Activated T-helper 2 cell treated with anti-CD3 and anti-CD28 coated beads, Interferon-gamma antibody, Interleukin-2, Interleukin-4, amounts not matched to agents 10 μg/mL and 5 μg/mL and 100 μg/mL, durations not matched to agents 14 hours and 24 hours and 36 hours (primary cell): ENCODE measurements at regions not wholly inside any gene's neighbourhood (a gene's known extent, or its start where the extent isn't known, plus 50 kb on each side); places are given as distances from the start of the nearest gene placed in this dataset.
"Not testable (repeated sequence)": the region's sequence is repeated elsewhere in the genome, so short reads cannot be mapped to it uniquely, and the experiment has no call there.

Experiments
- DNase-seq: peaks from one replicate; pipeline ENCODE4 v3.0.0; 2021; ENCODE audit warnings: low spot score
- H3K27ac Mint-ChIP-seq: one replicate; pipeline ENCODE4 v1.8.0; 2021; ENCODE audit warnings: mixed read lengths
- H3K27me3 Mint-ChIP-seq: one replicate; pipeline ENCODE4 v1.8.0; 2021; ENCODE audit warnings: low read depth, mixed read lengths
- H3K36me3 Mint-ChIP-seq: one replicate; pipeline ENCODE4 v1.8.0; 2021; ENCODE audit warnings: low read depth, mixed read lengths
- H3K4me1 Mint-ChIP-seq: one replicate; pipeline ENCODE4 v1.8.0; 2021; ENCODE audit warnings: low read depth, mixed read lengths
- H3K4me3 Mint-ChIP-seq: one replicate; pipeline ENCODE4 v1.8.0; 2021; ENCODE audit warnings: low read depth, mild to moderate bottlenecking, moderate library complexity, mixed read lengths
- H3K9me3 Mint-ChIP-seq: one replicate; pipeline ENCODE4 v1.8.0; 2021; ENCODE audit warnings: mixed read lengths
- intact Hi-C: fragments of 100-400 bp; cut with micrococcal nuclease; formaldehyde crosslinking; loops from one replicate; pipeline ENCODE4 v1.15.1; 2023

- H3K4me1 Mint-ChIP-seq, result no peaks in the 10 kb centered on the region
Measured at GRCh38 chr5:45772402-45772801, 76.2 kb upstream of the HCN1 start.

GRCh38 chr5:45765561-45765960 lies 69.4 kb upstream of the HCN1 start:
- Mint-ChIP-seq H3K27me3 (no peaks in the 10 kb centered on the region), H3K9me3 (peaks cover 65% of the 10 kb centered on the region), H3K4me3 (no peak overlapping the region), H3K27ac (no peak overlapping the region), H3K4me1 (no peaks in the 10 kb centered on the region), H3K36me3 (no peaks in the 10 kb centered on the region)
- intact Hi-C loops, result no loop called here
- no peak for DNase-seq

More at GRCh38 chr5:45772402-45772801, 76.2 kb upstream of the HCN1 start:
- intact Hi-C loops, result no loop called here
- Mint-ChIP-seq H3K27ac (no peak overlapping the region), H3K4me3 (no peak overlapping the region), H3K36me3 (no peaks in the 10 kb centered on the region), H3K27me3 (no peaks in the 10 kb centered on the region), H3K9me3 (peaks cover 43% of the 10 kb centered on the region)
- no peak for DNase-seq

GRCh38 chr5:45750574-45750973 lies 54.4 kb upstream of the HCN1 start:
- no peaks in the 10 kb centered on the region for H3K4me1 Mint-ChIP-seq
- no peak overlapping the region for H3K27ac Mint-ChIP-seq
- no peak overlapping the region for H3K4me3 Mint-ChIP-seq
- H3K27me3 Mint-ChIP-seq, result no peaks in the 10 kb centered on the region
- no peaks in the 10 kb centered on the region for H3K36me3 Mint-ChIP-seq
- H3K9me3 Mint-ChIP-seq, result peaks cover 70% of the 10 kb centered on the region
- intact Hi-C loops, result no loop called here
- no peak for DNase-seq

GRCh38 chr5:45748511-45748910 lies 52.3 kb upstream of the HCN1 start:
- intact Hi-C loops, DNase-seq, H3K4me3 Mint-ChIP-seq, H3K4me1 Mint-ChIP-seq, H3K27me3 Mint-ChIP-seq, H3K27ac Mint-ChIP-seq, H3K36me3 Mint-ChIP-seq: not testable (repeated sequence)
- peaks cover 52% of the 10 kb centered on the region for H3K9me3 Mint-ChIP-seq
